SK-N-SH (cell line): ENCODE measurements at regions not wholly inside any gene's neighbourhood (a gene's known extent, or its start where the extent isn't known, plus 50 kb on each side); places are given as distances from the start of the nearest gene placed in this dataset.

Source experiments
- CTCF ChIP-seq: fragments of 200-600 bp; sonication (generic); IDR thresholded peaks from 2 replicates; pipeline ENCODE4 v1.6.1; 2017; ENCODE audit warnings: antibody characterized with exemption, mild to moderate bottlenecking, moderate library complexity
- EP300 ChIP-seq, 2 experiments: IDR thresholded peaks; 2 replicates each; pipeline versions ENCODE4 v1.4.0 to v1.6.1; 2012; ENCODE audit warnings: borderline replicate concordance in 1 of 2, low read depth in 1 of 2, low read length in 1 of 2
- EZH2phosphoT487 ChIP-seq: fragments of 200-600 bp; sonication (generic); IDR thresholded peaks from 2 replicates; pipeline ENCODE4 v1.6.1; 2017; ENCODE audit warnings: low read depth, mixed run types, mild to moderate bottlenecking, antibody characterized with exemption, moderate library complexity, borderline replicate concordance
- FOXJ3 ChIP-seq: sonication (generic); formaldehyde crosslinking; IDR thresholded peaks from 2 replicates; pipeline ENCODE4 v1.5.1; 2020; ENCODE audit warnings: mild to moderate bottlenecking, missing genetic modification reagents
- JUND ChIP-seq: IDR thresholded peaks from 2 replicates; pipeline ENCODE4 v1.4.0; 2012
- MAX ChIP-seq: IDR thresholded peaks from 2 replicates; pipeline ENCODE4 v1.4.0; 2012; ENCODE audit warnings: low read depth
- POLR2AphosphoS5 ChIP-seq: IDR thresholded peaks from 2 replicates; pipeline ENCODE4 v1.6.1; 2012; ENCODE audit warnings: low read depth, low read length
- RAD21 ChIP-seq: IDR thresholded peaks from 2 replicates; pipeline ENCODE4 v1.6.1; 2012; ENCODE audit warnings: mild to moderate bottlenecking, low read length
- SIN3A ChIP-seq: IDR thresholded peaks from 2 replicates; pipeline ENCODE4 v1.6.1; 2012; ENCODE audit warnings: low read depth, mild to moderate bottlenecking, low read length, moderate library complexity, borderline replicate concordance
- SMC3 ChIP-seq: IDR thresholded peaks from 2 replicates; pipeline ENCODE4 v1.6.1; 2012; ENCODE audit warnings: low read depth, low read length, improper control_type of control experiment
- TAF1 ChIP-seq: IDR thresholded peaks from 2 replicates; pipeline ENCODE4 v1.6.1; 2012; ENCODE audit warnings: low read depth, mild to moderate bottlenecking, low read length, moderate library complexity, borderline replicate concordance
- TEAD4 ChIP-seq: IDR thresholded peaks from 2 replicates; pipeline ENCODE4 v1.4.0; 2012; ENCODE audit warnings: mild to moderate bottlenecking, borderline replicate concordance; ENCODE audit not compliant: insufficient read depth
- USF1 ChIP-seq: IDR thresholded peaks from 2 replicates; pipeline ENCODE4 v1.4.0; 2012; ENCODE audit warnings: low read depth, borderline replicate concordance
- YY1 ChIP-seq: IDR thresholded peaks from 2 replicates; pipeline ENCODE4 v1.4.0; 2012; ENCODE audit warnings: low read depth, mild to moderate bottlenecking

GRCh38 chr1:198915327-198916231 lies 276.7 kb downstream of the PTPRC start:
- TF ChIP-seq CTCF (no peak), FOXJ3 (CRISPR knock-in tag) (no peak), POLR2AphosphoS5 (no peak), EP300 (IDR thresholded peaks at IDR 0.05; ENCODE audit: borderline replicate concordance in 1 of 2, low read depth in 1 of 2, low read length in 1 of 2) (no peak), EZH2phosphoT487 (no peak), MAX (no peak), SMC3 (no peak), RAD21 (no peak), TEAD4 (no peak), YY1 (no peak), SIN3A (no peak), JUND (no peak), TAF1 (no peak), USF1 (no peak)
